NCI-H2227 (cell line): ENCODE measurements at regions not wholly inside any gene's neighbourhood (a gene's known extent, or its start where the extent isn't known, plus 50 kb on each side); places are given as distances from the start of the nearest gene placed in this dataset.
"Not testable (repeated sequence)": the region's sequence is repeated elsewhere in the genome, so short reads cannot be mapped to it uniquely, and the experiment has no call there.

ENCODE experiments used
- DNase-seq: peaks from one replicate; lab custom pipeline; 2025; ENCODE audit not compliant: unreplicated experiment; lab: John Stamatoyannopoulos, UW

DNA sequence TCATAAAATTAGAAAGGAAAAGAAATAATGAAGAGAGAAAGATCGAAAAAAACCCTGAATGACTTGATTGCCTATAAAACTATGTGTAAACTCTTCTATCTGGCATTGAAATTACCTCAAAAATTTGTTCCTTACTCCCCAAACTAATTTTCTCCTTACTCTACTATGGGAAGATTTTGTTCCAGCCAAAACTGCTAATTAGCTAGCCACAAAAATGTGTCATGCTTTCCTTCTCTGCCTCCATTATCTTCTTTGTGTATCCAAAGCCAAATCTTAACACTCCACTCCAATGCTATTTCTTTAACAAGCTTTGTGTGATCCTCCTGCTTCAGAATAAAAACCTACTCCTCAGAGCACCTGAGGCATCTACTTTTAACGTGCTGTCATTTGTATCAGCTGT is 831.2 kb downstream of the METTL15 start:
- no peak for DNase-seq

DNA sequence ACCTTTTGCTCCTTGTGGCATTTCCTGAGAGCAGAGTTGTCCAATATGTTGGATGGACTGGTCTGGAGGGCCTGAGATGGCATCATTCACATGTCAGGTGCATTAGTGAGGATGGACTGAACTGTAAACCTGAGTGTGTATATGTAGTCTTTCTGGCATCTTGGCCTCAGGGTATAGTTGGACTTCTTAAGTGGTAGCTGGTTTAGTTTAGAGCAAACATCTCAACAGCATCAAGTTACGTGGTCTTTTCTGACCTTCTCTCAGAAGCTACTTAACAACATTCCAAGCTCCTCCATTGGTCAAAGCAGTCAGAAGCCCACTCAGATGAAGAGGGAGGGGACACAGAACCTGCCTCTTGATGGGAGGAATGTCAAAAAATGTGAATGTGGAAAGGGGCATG is 829.9 kb downstream of the METTL15 start:
- DNase-seq: no peak

DNA sequence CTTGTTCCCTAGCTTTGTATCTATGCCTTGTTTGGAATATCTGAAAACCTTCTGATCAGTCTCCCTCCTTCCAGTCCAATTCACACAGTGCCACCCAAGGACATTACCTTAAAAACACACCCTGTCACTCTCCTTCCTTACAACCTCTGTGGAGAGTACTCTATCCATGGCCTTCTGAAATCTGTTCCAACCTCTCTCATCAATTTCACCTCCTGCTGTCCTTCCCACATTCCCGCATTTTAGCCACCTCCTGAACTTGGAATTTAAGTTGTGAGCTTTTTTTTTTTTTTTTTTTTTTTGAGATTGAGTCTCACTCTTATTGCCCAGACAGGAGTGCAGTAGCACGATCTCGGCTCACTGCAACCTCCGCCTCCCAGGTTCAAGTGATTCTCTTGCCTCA is 824.8 kb downstream of the METTL15 start:
- DNase-seq: no peak

DNA sequence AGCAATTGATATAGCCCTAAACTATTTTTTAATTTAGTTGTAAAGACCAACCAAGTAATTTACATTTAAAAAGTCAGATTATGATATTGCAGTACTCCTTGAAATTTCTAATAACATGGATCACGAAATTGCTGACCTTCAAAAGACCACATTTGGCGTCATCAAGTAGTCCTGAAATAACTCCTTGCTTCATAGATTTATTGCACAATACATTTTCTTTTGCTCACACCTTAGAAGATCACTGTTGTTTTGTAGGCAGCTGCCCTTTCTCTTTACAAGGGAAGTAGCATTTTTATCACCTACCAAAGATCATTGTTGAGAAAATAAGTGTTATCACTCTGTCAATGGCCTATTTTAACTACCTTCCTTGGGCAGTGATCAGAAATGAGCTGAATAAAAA is 815.8 kb downstream of the METTL15 start:
- no peak for DNase-seq

DNA sequence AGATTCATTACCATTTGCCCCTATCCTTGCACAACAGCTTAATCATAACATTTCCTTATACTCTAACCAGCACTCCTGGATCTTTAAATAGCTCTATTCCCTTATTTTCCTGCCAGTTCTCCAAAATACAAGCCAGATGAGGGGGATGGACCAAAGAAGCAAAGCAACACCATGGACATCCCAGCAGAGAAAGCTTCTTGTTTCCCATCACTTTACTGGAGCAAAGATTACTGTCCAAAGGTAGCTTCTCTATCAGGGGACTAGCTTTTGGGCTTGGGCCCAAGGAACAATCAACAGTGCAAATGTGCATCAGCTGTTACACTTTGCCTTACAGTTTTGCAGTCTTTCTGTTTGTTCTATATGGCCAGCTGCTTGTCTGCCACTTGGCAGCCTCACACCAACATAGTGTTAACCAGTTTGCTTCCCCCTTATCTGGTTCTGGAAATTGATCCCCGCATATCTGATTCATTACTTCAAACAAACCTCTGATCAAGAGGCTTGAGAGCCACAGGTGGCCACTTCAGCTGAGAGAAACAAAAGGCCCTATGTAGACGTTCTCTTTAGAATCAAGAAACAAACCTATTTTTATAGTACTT is 814.3 kb downstream of the METTL15 start:
- DNase-seq: no peak

DNA sequence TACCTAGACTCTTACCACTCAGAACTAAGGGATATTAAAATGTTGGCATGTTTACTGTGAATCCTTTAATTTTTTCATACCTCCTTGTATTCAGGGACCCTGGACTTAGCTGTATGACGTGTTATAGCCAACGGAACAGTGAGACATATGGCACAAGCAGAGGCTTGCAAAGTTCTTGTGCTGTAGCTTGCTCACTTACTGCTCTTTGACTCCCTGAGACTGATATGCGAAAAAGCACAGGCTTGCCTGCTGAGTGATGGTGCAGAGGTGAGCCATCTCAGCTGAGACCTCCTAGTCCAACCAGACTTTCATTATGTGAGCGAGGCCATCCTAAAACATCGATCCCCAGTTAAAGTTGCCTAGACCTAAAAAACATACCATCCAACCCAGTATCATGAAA is 811.0 kb downstream of the METTL15 start:
- DNase-seq: no peak

DNA sequence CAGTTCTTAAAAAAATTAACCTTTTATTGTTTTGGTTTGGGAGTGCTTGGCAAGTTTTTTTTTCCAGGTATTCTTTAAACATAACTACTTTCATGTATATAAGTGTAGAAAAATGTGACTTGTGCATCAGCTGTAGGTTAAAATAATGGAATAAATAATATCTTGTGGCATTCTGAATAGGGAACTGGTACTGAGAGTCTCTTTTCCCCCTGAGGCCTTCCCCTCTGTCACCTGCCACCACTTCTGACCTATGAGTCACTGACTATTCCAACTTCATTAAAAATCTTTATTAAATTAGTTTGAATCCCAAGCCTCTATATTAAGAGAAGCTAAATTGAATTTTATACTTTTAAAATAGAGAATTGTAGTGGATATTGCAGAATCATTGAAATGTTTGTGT is 805.7 kb downstream of the METTL15 start:
- no peak for DNase-seq

DNA sequence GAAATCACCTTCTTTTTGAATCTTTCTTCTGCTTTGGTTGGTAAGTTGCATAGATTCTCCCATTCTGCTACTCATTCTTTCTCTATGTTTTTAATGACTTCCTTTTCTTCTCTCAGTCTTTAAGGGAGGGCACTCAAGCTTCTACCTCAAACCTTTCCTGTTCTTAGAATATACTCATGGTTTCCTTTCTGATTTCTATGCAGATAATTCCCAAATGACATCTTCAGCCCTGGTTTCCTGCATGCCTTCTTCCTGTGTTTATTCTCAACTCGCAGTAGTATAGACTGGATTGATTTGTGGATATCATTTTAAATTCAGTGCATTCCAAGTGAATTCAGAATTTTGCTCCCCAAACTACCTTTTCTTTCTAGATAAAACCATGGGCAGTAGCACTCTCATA is 803.6 kb downstream of the METTL15 start:
- DNase-seq: no peak

DNA sequence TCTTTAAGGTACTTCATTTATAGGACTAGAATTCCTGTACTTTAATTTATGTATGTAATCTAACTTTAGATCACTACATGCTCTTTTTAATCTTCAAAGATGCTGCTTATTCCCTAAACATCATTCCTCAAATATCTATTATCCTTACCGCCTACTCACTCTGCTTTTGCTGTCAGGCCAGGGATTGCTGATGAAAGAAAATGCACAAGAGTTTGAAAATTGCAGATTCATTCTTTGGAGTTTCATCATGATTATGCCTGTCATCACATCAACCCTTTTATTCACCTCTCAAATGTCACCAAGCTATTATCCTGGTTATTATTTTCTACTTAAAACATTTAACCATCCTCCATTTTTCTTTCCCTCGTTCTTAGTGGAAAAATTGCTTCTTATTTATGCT is 802.7 kb downstream of the METTL15 start:
- DNase-seq: no peak

DNA sequence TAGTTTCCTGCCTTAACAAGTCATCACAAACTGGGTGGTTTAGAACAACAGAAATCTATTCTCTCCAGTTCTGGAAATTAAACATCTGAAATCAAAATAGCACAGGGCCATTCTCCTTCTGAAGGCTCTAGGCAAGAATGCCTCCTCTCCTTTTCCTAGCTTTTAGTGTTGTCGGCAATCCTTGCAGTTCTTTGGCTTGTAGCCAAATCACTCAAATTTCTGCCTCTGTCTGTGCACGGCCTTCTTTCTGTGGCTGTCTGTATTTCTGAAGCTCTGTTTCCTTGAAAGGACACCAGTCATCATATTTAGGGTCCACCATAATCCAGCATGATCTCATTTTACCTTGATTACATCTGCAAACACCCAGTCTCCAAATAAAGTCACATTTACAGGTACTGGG is 795.5 kb downstream of the METTL15 start:
- no peak for DNase-seq

DNA sequence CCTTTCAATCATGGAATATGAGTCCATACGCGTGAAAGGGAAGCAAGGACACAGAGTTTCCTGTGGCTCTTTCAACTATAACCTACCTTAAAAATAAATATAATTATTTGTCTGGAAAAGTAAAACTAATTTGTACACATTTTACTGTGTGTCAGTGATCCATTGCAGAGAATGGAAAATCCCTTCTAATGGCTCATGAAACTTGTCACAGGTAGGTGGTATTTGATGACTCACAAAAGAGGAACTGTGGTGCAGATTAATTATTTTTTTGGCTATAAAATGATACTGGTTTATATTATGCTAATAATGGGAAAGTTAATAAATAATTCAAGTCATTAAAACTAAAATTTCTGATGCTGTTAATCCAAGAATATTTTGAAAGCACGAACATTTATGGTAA is 792.2 kb downstream of the METTL15 start:
- no peak for DNase-seq

DNA sequence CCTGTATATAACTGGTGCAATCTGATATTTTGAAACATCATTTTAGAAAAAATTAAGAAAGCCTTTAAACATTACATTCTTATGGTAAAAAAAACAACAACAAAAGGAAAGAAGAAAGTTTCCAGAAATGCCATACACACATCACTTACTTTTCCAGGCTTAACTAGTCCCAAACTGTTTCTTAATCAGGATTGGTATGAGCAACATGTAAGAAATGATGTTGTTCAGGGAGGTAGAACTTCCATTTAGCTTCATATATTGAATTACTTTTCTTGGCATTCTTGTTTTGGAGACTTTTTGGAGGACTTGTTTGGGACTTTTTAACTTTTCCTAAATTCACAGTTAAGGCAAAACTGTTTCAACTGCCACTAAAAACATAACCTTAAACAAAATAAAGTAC is 791.5 kb downstream of the METTL15 start:
- no peak for DNase-seq

DNA sequence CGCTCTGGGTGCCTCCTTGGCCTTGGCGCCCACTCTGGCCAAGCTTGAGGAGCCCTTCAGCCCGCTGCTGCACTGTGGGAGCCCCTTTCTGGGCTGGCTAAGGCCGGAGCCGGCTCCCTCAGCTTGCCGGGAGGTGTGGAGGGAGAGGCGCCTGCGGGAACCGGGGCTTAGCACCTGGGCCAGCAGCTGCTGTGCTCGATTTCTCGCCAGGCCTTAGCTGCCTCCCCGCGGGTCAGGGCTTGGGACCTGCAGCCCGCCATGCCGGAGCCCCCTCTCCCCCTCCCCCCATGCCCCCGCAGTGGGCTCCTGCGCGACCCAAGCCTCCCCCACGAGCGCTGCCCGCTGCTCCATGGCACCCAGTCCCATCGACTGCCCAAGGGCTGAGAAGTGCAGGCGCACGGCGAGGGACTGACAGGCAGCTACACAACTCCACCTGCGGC is 782.4 kb downstream of the METTL15 start:
- DNase-seq: not testable (repeated sequence)

DNA sequence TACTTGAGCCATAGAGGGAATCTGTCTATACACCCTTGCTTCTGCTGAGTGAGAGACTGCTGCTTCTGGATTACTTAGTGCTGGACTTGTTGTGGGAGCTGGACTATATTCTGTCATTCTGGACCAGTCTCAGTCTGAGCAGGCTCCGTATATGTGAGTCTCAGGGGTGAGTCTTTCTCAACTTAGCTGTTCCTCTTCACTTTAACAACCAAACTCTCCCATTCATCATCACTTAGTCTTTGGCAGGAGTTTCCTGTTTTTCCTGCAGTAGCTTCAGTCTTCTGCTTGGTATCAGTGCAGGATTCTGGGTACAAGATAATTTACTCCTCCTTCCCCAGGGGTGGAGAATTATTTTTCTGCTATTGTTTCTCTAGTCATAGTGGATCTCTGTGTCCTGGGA is 779.5 kb downstream of the METTL15 start:
- no peak for DNase-seq

DNA sequence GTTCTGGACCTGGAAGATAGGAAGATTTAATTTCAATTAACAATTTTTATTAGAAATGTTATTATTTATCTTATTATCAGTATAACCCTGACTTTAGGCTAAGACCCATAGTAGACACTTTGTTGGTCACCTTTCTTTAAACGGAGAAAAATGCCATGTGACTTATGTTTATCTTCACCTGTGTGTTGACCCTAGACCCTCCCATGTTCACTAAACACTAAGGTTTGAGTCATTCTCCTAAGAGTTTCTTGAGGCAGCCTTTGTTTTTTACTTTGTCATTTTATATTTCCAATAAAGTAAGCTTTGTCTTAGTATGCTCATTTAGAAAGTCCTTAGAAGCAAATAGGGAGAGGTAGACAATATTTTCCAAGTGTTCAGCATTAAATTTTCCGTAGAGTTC is 771.7 kb downstream of the METTL15 start:
- DNase-seq: no peak

DNA sequence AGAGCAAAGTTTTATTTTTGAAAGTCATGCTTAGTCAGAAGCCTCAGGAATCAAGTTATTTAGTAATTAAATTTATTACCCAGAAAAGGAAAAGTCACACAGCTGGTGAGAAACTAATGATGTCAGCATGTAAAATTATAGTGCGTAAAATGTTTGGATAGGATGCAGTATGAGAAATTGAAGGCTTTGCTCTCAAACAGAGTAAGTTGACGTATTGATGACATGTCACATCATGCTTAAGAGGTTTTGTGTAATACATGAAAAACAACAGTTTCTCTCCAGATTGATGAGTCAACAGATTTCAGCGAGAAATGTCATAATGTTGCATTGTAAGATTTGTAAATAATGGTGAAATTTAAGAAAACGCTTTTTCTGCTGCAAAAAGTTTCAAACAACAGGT is 769.8 kb downstream of the METTL15 start:
- no peak for DNase-seq

DNA sequence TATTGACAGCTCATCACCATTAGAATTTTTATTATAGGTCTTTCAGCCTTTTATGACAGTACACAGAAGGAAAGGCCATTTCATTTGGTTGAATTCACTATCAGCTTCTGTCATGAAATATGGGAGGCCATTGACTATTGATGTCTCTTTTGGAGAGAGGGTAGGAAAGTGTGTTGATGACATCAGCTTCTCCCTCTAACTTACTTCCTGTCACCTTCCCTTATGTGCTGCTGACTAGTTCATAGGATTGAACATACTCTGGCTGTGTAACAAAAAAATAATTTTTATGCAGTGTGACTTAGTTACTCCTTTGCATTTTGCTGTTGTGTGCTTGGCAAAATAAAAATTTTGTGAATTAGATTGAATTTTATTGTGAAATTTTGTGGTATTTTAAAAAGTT is 769.2 kb downstream of the METTL15 start:
- DNase-seq: no peak

DNA sequence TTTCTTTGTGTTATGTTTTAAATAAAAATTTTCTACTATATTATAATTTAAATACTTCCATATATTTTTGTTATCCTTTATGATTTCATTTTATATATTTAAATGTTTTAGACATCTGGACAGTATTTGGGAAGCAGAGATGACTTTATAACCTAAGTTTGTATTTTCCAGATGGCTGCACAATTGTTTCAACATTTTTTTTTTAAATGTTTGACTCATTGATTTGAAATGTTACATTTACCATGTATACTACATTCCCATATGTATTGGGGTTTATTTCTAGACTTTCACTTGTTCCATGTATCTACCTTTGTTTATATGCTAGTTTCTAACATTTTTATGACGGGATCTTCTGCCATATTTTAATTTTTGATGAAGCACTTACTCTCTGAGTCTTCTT is 766.5 kb downstream of the METTL15 start:
- DNase-seq: no peak

DNA sequence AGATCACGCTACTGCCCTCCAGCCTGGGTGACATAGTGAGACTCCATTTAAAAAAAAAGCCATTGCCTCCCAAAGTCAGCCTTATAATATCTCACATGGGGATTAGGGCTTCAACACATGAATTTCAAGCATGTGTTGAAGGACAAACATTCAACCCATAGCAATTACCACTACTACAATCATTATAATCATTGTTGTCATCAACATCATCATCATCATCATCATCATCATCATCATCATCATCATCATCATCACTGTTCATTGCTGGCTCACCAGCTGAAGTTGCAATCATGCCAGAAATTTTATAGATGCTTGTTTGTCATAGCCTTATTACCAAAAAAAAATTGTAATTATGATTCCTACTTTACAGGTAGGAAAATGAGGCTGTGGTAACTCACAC is 762.9 kb downstream of the METTL15 start:
- no peak for DNase-seq

DNA sequence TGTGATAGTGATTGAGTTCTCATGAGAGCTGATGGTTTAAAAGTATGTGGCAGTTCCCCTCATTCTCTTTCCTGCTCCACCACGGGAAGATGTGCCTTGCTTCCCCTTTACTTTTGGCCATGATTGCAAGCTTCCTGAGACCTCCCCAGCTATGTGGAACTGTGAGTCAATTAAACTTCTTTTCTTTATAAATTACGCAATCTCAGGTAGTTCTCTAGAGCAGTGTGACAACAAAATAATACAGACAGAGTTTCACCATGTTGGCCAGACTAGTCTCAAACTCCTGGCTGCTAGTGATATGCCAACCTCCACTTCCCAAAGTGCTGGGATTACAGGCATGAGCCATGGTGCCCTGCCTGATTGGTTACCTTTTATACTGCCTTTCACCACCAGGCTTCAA is 755.2 kb downstream of the METTL15 start:
- DNase-seq: no peak

DNA sequence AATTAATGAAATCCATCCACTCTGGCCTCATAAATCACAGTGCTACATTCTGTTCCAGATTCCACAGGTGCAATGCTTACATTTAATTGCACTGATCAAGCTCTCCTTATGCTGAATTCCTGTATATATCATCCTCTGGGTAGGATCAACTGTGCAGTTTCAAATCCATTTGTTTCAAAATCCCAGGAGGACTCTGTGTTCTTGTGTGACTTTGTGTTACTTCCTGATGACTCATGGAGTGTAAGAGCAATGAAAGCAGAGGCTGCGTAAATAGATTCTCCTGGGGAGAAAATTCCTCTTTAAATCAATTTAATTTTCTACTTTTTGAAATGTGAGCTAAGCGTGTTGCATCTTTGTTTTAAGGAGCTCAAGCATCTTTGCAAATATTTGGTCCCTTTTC is 752.7 kb downstream of the METTL15 start:
- no peak for DNase-seq

DNA sequence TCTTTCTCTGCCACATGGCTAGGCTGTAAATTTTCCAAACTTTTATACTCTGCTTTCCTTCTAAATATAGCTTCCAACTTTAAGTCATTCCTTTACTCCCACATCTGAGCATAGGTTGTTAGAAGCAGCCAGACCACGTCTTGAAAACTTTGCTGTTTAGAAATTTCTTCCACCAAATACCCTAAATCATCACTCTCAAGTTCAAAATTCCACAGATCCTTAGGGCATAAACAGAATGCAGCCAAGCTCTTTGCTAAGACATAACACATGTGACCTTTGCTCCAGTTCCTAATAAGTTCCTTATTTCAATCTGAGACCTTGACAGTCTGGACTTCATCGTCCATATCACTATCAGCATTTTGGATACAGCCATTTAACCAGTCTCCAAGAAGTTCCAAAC is 749.9 kb downstream of the METTL15 start:
- DNase-seq: no peak

DNA sequence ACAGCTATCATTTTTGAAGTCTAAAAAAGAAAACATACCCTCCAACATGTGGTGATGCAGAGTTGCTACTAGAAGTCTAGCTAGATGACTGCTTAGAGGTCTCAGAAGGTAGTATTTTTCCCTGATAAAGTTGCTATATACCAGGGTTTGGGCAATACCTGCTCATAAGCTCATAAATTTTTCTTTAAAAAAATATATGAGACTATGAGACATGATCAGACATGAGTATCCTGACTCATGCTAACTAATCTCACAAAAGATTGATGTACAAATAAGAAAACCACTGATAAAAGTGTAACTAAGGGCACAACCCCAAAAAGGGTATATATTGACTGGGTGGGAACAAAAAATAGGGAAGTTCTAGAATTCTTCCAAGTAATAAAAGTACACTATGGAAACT is 740.9 kb downstream of the METTL15 start:
- DNase-seq: no peak

DNA sequence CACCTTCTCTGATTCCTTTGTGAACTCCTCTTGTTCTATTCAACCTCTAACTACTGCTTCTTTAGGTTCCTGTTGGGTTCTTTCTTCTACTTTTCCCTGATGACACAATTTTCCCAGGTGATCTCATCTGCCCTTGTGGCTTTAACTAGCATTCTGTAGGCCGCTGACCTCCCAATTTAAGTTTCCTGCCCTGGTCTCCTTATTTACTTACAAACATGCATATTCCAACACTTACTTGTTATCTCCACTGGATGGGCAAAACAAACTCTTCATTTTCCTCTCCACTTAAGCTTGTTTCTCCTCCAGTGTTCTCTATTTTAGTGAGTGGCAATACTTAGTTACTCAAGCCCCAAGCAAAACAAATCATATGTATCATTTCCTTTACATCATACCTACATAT is 734.5 kb downstream of the METTL15 start:
- no peak for DNase-seq
